GM12873 (cell line): ENCODE measurements at regions not wholly inside any gene's neighbourhood (a gene's known extent, or its start where the extent isn't known, plus 50 kb on each side); places are given as distances from the start of the nearest gene placed in this dataset.

Experiments used
- CTCF ChIP-seq: IDR thresholded peaks from 2 replicates; pipeline ENCODE4 v1.5.1; 2012; ENCODE audit warnings: low read depth, mild to moderate bottlenecking, moderate library complexity, low read length, control low read depth; ENCODE audit not compliant: insufficient read depth; ENCODE audit errors: missing control alignments

- TF ChIP-seq CTCF, result no peak
These were observed 274.5 kb downstream of the ALDH8A1 start for GRCh38 chr6:134675110-134676054.

GRCh38 chr6:134674562-134674961 is 275.3 kb downstream of the ALDH8A1 start:
- TF ChIP-seq CTCF, result no peak

- TF ChIP-seq CTCF, result no peak
These were observed 280.4 kb downstream of the ALDH8A1 start for GRCh38 chr6:134669485-134669884.

- TF ChIP-seq CTCF, result no peak
These were observed 282.8 kb downstream of the ALDH8A1 start for GRCh38 chr6:134667111-134667510.

GRCh38 chr6:134666125-134666524 is 283.8 kb downstream of the ALDH8A1 start:
- TF ChIP-seq CTCF, result no peak

GRCh38 chr6:134665029-134665723 is 284.7 kb downstream of the ALDH8A1 start:
- TF ChIP-seq CTCF, result no peak

GRCh38 chr6:134663800-134664535 is 285.9 kb downstream of the ALDH8A1 start:
- no peak for TF ChIP-seq CTCF
